Spleen (tissue), 7 donors: ENCODE measurements at regions not wholly inside any gene's neighbourhood (a gene's known extent, or its start where the extent isn't known, plus 50 kb on each side); places are given as distances from the start of the nearest gene placed in this dataset.

Source experiments
- POLR2A ChIP-seq, 3 donors: fragments of 450-650 bp; IDR thresholded peaks; one replicate each; pipeline ENCODE4 v1.5.1; 2017; ENCODE audit warnings: antibody characterized with exemption in 3 of 3, mild to moderate bottlenecking in 1 of 3
- TF ChIP-seq, protein P1 (sequence below), 11 experiments: fragments of 200-600 bp in 7 of 11; fragments of 450-650 bp in 4 of 11; sonication (generic) in 4 of 11; IDR thresholded peaks in 8 of 11; conservative IDR thresholded peaks in 3 of 11; 1 replicate in 7 of 11; 2 replicates in 4 of 11; pipeline versions ENCODE4 v1.4.0 to v1.8.0; 2016 to 2021; ENCODE audit warnings: antibody characterized with exemption in 11 of 11, inconsistent platforms in 4 of 11, mild to moderate bottlenecking in 1 of 11
- donor health status: DM: no; HTN: no; CAD: no; lungs with moderate emphysema.
- donor health status: DM: no; HTN: no; CAD: no.
- donor health status: DM: no; HTN: no; CAD: no.

DNA sequence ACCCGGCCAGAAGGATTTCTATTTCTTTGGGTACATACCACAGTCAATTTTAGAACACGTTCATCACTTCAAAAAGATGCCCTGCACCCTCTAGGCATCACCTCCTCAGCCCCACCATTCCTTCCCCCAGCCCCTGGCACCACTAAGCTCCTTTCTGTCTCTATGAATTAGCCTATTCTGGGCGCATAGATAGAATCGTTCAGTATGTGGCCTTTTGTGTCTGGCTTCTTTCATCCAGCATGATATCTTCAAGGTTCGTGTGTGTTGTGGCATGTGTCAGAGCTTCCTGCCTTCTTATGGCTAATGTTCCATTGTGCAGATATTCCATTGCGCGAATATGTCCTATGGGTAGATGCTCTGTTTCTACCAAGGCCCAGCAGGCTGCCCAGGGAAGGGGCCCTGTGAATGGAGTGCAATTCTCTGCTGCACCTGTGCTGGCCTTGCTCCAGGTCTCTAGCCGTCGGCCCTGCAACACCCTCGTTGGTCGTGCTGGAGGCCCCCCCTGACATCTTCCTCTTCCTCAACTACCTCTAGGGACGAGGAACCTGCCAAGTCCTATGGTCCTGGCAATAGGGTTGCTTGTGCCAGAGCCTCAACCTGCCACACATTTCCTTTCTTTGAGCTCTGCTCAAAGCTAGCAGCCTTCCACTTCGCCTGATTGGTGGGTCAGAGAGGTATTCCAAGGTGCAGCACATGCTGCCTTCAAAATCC, 113.5 kb downstream of the RIPK4 start:
- no peak for TF ChIP-seq POLR2A (IDR thresholded peaks at IDR 0.05)
- TF ChIP-seq, protein P1, sequence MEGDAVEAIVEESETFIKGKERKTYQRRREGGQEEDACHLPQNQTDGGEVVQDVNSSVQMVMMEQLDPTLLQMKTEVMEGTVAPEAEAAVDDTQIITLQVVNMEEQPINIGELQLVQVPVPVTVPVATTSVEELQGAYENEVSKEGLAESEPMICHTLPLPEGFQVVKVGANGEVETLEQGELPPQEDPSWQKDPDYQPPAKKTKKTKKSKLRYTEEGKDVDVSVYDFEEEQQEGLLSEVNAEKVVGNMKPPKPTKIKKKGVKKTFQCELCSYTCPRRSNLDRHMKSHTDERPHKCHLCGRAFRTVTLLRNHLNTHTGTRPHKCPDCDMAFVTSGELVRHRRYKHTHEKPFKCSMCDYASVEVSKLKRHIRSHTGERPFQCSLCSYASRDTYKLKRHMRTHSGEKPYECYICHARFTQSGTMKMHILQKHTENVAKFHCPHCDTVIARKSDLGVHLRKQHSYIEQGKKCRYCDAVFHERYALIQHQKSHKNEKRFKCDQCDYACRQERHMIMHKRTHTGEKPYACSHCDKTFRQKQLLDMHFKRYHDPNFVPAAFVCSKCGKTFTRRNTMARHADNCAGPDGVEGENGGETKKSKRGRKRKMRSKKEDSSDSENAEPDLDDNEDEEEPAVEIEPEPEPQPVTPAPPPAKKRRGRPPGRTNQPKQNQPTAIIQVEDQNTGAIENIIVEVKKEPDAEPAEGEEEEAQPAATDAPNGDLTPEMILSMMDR (IDR thresholded peaks at IDR 0.05 in 8 of 11, conservative IDR thresholded peaks at IDR 0.05 in 3 of 11) = no peak
